HCT116 (cell line): ENCODE measurements at regions not wholly inside any gene's neighbourhood (a gene's known extent, or its start where the extent isn't known, plus 50 kb on each side); places are given as distances from the start of the nearest gene placed in this dataset.

Experiments
- ATAC-seq: fragments of 200-7000 bp; cut with Tn5 transposase; 2 replicates; pipeline ENCODE4 v1.9.1; 2020; ENCODE audit warnings: mild to moderate bottlenecking, moderate library complexity
- BruUV-seq: library from RNA; stranded (reverse); fragments of 400-500 nt; replicated peaks from 2 replicates; lab custom pipeline; 2021; lab: Mats Ljungman, UMichigan
- CTCF ChIA-PET: fragments of 300-600 bp; sonication (Branson Sonifier 250); formaldehyde crosslinking; loops from one replicate; lab custom pipeline; 2021; ENCODE audit warnings: antibody characterized with exemption; lab: Charles Lee
- POLR2A ChIA-PET: fragments of 300-600, 350-600 bp; sonication (Branson Sonifier 250); formaldehyde crosslinking; loops from one replicate; lab custom pipeline; 2021; ENCODE audit warnings: antibody characterized with exemption; lab: Charles Lee
- RAD21 ChIA-PET, 2 experiments: fragments of 300-600 bp; sonication (Branson Sonifier 250); formaldehyde crosslinking; loops; one replicate each; lab custom pipeline; 2023; ENCODE audit warnings: low total read pairs in 2 of 2; ENCODE audit not compliant: uncharacterized antibody in 2 of 2, unreplicated experiment in 2 of 2, low non-redundant PET in 1 of 2; lab: Charles Lee
- DNase-seq: peaks from one replicate; pipeline ENCODE4 v3.0.0-alpha.2; 2010; ENCODE audit warnings: low read depth, low spot score
- H2AFZ ChIP-seq: fragments of 200-600 bp; shearing (Covaris generic), sonication (generic); 2 replicates; pipeline ENCODE4 v1.6.1; 2017; ENCODE audit warnings: low read depth, mixed run types, mixed read lengths, antibody characterized with exemption, low read length; ENCODE audit not compliant: poor library complexity, severe bottlenecking
- H3K27ac ChIP-seq: 2 replicates; pipeline ENCODE4 v1.5.1; 2012; ENCODE audit warnings: low read depth, low read length
- H3K27me3 ChIP-seq: fragments of 200-600 bp; sonication (generic); 2 replicates; pipeline ENCODE4 v1.6.1; 2016; ENCODE audit warnings: mixed run types, low read length, mixed read lengths; ENCODE audit not compliant: insufficient read depth
- H3K36me3 ChIP-seq, 2 experiments: fragments of 200-500 bp in 1 of 2; fragments of 200-600 bp in 1 of 2; sonication (Bioruptor generic) in 1 of 2; sonication (generic) in 1 of 2; 2 replicates each; pipeline versions ENCODE4 v1.5.1 to v1.6.1; 2014 to 2016; ENCODE audit warnings: low read length in 2 of 2, inconsistent platforms in 1 of 2, mixed read lengths in 1 of 2, mixed run types in 1 of 2; ENCODE audit not compliant: insufficient read depth in 2 of 2, control insufficient read depth in 1 of 2
- H3K4me1 ChIP-seq, 2 experiments: fragments of 200-600 bp in 1 of 2; sonication (generic) in 1 of 2; 2 replicates each; pipeline versions ENCODE4 v1.5.1 to v1.6.1; 2012 to 2017; ENCODE audit warnings: low read length in 2 of 2, inconsistent platforms in 1 of 2, mild to moderate bottlenecking in 1 of 2, mixed read lengths in 1 of 2, mixed run types in 1 of 2, moderate library complexity in 1 of 2; ENCODE audit not compliant: insufficient read depth in 2 of 2, control insufficient read depth in 1 of 2
- H3K4me2 ChIP-seq: fragments of 200-600 bp; sonication (generic); 2 replicates; pipeline ENCODE4 v1.6.1; 2017; ENCODE audit warnings: mixed run types, low read length, mixed read lengths
- H3K4me3 ChIP-seq, 2 experiments: fragments of 200-600 bp in 1 of 2; sonication (generic) in 1 of 2; replicated peaks in 1 of 2; 2 replicates each; pipeline ENCODE4 v1.5.1; 2011 to 2016; ENCODE audit warnings: low read length in 2 of 2, control low read depth in 1 of 2, low read depth in 1 of 2, mild to moderate bottlenecking in 1 of 2, mixed read lengths in 1 of 2, mixed run types in 1 of 2
- H3K79me2 ChIP-seq: fragments of 200-600 bp; sonication (generic); 2 replicates; pipeline ENCODE4 v1.6.1; 2017; ENCODE audit warnings: mild to moderate bottlenecking, mixed run types, low read length, moderate library complexity, mixed read lengths; ENCODE audit not compliant: insufficient read depth
- H3K9ac ChIP-seq: fragments of 200-600 bp; sonication (generic); 2 replicates; pipeline ENCODE4 v1.6.1; 2016; ENCODE audit warnings: low read length, mixed read lengths
- H3K9me2 ChIP-seq: fragments of 200-600 bp; sonication (generic), shearing (Covaris generic); 2 replicates; pipeline ENCODE4 v1.6.1; 2017; ENCODE audit warnings: mixed run types, mild to moderate bottlenecking, moderate library complexity; ENCODE audit not compliant: insufficient read depth
- H3K9me3 ChIP-seq, 2 experiments: fragments of 200-500 bp in 1 of 2; fragments of 200-600 bp in 1 of 2; sonication (Bioruptor generic) in 1 of 2; sonication (generic) in 1 of 2; 2 replicates each; pipeline ENCODE4 v1.6.1; 2014 to 2017; ENCODE audit warnings: low read length in 2 of 2, mixed read lengths in 2 of 2, inconsistent platforms in 1 of 2, low read depth in 1 of 2, mild to moderate bottlenecking in 1 of 2, mixed run types in 1 of 2, moderate library complexity in 1 of 2; ENCODE audit not compliant: control insufficient read depth in 1 of 2, insufficient read depth in 1 of 2
- H4K20me1 ChIP-seq: fragments of 200-600 bp; sonication (generic), shearing (Covaris generic); 2 replicates; pipeline ENCODE4 v1.6.1; 2017; ENCODE audit warnings: mixed run types, mild to moderate bottlenecking, moderate library complexity; ENCODE audit not compliant: insufficient read depth
- CBX3 ChIP-seq: IDR thresholded peaks from 2 replicates; pipeline ENCODE4 v1.6.1; 2012; ENCODE audit warnings: low read depth
- EZH2 ChIP-seq: fragments of 200-600 bp; sonication (generic); IDR thresholded peaks from 2 replicates; pipeline ENCODE4 v1.6.1; 2017; ENCODE audit warnings: antibody characterized with exemption, mixed run types
- EZH2phosphoT487 ChIP-seq: fragments of 200-600 bp; IDR thresholded peaks from 2 replicates; pipeline ENCODE4 v1.6.1; 2018; ENCODE audit warnings: antibody characterized with exemption, borderline replicate concordance
- RAD21 ChIP-seq: IDR thresholded peaks from 2 replicates; pipeline ENCODE4 v1.6.1; 2012; ENCODE audit warnings: low read depth, mild to moderate bottlenecking
- SIN3A ChIP-seq: IDR thresholded peaks from 2 replicates; pipeline ENCODE4 v1.6.1; 2012; ENCODE audit warnings: low read depth
- SP1 ChIP-seq: IDR thresholded peaks from 2 replicates; pipeline ENCODE4 v1.6.1; 2012; ENCODE audit warnings: low read depth
- TCF7L2 ChIP-seq: IDR thresholded peaks from 2 replicates; pipeline ENCODE4 v1.7.0; 2011; ENCODE audit warnings: borderline replicate concordance, inconsistent platforms; ENCODE audit not compliant: insufficient read depth, insufficient read length; ENCODE audit errors: extremely low read depth
- YY1 ChIP-seq: IDR thresholded peaks from 2 replicates; pipeline ENCODE4 v1.6.1; 2011; ENCODE audit warnings: low read length, low read depth, moderate library complexity, mild to moderate bottlenecking; ENCODE audit not compliant: insufficient replicate concordance; ENCODE audit errors: extremely low read depth
- ZFX ChIP-seq: fragments of 450-650 bp; IDR thresholded peaks from 2 replicates; pipeline ENCODE4 v1.6.1; 2017
- ZNF274 ChIP-seq: fragments of 200-500 bp; sonication (Bioruptor generic); IDR thresholded peaks from 2 replicates; pipeline ENCODE4 v1.6.1; 2014; ENCODE audit warnings: mild to moderate bottlenecking, low read depth, low read length, inconsistent platforms
- intact Hi-C: fragments of 100-400 bp; cut with micrococcal nuclease; formaldehyde crosslinking; loops from 2 replicates; pipeline ENCODE4 v1.10.0; 2022
- TF ChIP-seq, protein P1 (sequence below): IDR thresholded peaks from 2 replicates; pipeline ENCODE4 v1.6.1; 2012
- TF ChIP-seq, protein P2 (sequence below), 3 experiments: fragments of 200-600 bp in 1 of 3; sonication (generic) in 1 of 3; IDR thresholded peaks in 2 of 3; conservative IDR thresholded peaks in 1 of 3; 2 replicates each; pipeline ENCODE4 v1.5.1; 2012 to 2017; ENCODE audit warnings: low read depth in 2 of 3, low read length in 2 of 3, antibody characterized with exemption in 1 of 3, borderline replicate concordance in 1 of 3, control low read depth in 1 of 3, mild to moderate bottlenecking in 1 of 3, mixed read lengths in 1 of 3, mixed run types in 1 of 3, moderate library complexity in 1 of 3; ENCODE audit not compliant: insufficient read depth in 1 of 3
- TF ChIP-seq, protein P3 (sequence below): IDR thresholded peaks from 2 replicates; pipeline ENCODE4 v1.6.1; 2011; ENCODE audit warnings: mild to moderate bottlenecking, low read length, moderate library complexity; ENCODE audit not compliant: insufficient replicate concordance; ENCODE audit errors: extremely low read depth

DNA sequence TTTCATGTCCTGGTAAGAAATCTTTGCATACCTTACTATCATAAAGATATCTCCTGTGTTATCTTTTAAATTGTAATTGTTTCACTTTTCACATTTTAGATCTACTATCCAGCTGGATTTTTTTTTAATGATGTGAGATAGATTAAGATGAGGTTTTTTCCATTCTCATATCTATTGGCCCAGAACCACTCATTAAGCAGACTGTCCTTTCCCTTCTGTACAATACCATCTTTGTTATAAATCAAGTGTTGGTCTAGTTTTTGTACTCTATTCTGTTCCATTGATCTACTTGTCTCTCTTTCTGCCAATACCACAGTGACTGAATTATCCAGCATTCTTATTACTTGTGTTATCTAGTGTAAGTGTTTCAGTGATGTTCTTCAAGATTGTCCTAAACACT is 131.6 kb upstream of the TRIM2 start:
- CTCF ChIA-PET: no interaction called here
- H3K9me2 ChIP-seq: no peaks in the 10 kb centered on the region
- H3K9me3 ChIP-seq: no peaks in the 10 kb centered on the region
- TF ChIP-seq SIN3A (no peak), YY1 (no peak), CBX3 (no peak), EZH2phosphoT487 (no peak), ZFX (no peak), ZNF274 (no peak), RAD21 (no peak), SP1 (no peak), EZH2 (no peak), TCF7L2 (no peak)
- TF ChIP-seq, protein P1, sequence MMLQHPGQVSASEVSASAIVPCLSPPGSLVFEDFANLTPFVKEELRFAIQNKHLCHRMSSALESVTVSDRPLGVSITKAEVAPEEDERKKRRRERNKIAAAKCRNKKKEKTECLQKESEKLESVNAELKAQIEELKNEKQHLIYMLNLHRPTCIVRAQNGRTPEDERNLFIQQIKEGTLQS: no peak
- TF ChIP-seq, protein P2, sequence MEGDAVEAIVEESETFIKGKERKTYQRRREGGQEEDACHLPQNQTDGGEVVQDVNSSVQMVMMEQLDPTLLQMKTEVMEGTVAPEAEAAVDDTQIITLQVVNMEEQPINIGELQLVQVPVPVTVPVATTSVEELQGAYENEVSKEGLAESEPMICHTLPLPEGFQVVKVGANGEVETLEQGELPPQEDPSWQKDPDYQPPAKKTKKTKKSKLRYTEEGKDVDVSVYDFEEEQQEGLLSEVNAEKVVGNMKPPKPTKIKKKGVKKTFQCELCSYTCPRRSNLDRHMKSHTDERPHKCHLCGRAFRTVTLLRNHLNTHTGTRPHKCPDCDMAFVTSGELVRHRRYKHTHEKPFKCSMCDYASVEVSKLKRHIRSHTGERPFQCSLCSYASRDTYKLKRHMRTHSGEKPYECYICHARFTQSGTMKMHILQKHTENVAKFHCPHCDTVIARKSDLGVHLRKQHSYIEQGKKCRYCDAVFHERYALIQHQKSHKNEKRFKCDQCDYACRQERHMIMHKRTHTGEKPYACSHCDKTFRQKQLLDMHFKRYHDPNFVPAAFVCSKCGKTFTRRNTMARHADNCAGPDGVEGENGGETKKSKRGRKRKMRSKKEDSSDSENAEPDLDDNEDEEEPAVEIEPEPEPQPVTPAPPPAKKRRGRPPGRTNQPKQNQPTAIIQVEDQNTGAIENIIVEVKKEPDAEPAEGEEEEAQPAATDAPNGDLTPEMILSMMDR (IDR thresholded peaks at IDR 0.05 in 2 of 3, conservative IDR thresholded peaks at IDR 0.05 in 1 of 3; ENCODE audit: borderline replicate concordance in 1 of 3, insufficient read depth in 1 of 3, low read depth in 2 of 3, low read length in 2 of 3): no peak
- TF ChIP-seq, protein P3, sequence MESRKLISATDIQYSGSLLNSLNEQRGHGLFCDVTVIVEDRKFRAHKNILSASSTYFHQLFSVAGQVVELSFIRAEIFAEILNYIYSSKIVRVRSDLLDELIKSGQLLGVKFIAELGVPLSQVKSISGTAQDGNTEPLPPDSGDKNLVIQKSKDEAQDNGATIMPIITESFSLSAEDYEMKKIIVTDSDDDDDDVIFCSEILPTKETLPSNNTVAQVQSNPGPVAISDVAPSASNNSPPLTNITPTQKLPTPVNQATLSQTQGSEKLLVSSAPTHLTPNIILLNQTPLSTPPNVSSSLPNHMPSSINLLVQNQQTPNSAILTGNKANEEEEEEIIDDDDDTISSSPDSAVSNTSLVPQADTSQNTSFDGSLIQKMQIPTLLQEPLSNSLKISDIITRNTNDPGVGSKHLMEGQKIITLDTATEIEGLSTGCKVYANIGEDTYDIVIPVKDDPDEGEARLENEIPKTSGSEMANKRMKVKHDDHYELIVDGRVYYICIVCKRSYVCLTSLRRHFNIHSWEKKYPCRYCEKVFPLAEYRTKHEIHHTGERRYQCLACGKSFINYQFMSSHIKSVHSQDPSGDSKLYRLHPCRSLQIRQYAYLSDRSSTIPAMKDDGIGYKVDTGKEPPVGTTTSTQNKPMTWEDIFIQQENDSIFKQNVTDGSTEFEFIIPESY: no peak
- no peak for ATAC-seq
- no peak for DNase-seq
- H3K27ac ChIP-seq: no peak overlapping the region
- POLR2A ChIA-PET: no interaction called here
- H3K4me3 ChIP-seq: no peak overlapping the region
- no peaks in the 10 kb centered on the region for H4K20me1 ChIP-seq
- H2AFZ ChIP-seq: no peak overlapping the region
- H3K79me2 ChIP-seq: no peaks in the 10 kb centered on the region
- H3K4me1 ChIP-seq: no peaks in the 10 kb centered on the region; a peak in 1 of 4 replicates
- no peak overlapping the region for H3K9ac ChIP-seq
- no peaks in the 10 kb centered on the region for H3K36me3 ChIP-seq
- no peak overlapping the region for H3K4me2 ChIP-seq
- no TSS peak for BruUV-seq
- H3K27me3 ChIP-seq: no peaks in the 10 kb centered on the region
- intact Hi-C loops: no loop called here
- RAD21 ChIA-PET: no interaction called here
